PC-3 (cell line): ENCODE measurements at regions not wholly inside any gene's neighbourhood (a gene's known extent, or its start where the extent isn't known, plus 50 kb on each side); places are given as distances from the start of the nearest gene placed in this dataset. TPM values are rescaled to one million over a fixed set of nuclear protein-coding genes. Genes with fewer than 3 reads are reported as not detected.

Experiments used
- ATAC-seq: fragments of 200-7000 bp; cut with Tn5 transposase; 2 replicates; pipeline ENCODE4 v1.9.1; 2020; ENCODE audit warnings: mild to moderate bottlenecking, moderate library complexity
- BruUV-seq: library from RNA; stranded (reverse); fragments of 400-500 nt; replicated peaks from 2 replicates; lab custom pipeline; 2021; lab: Mats Ljungman, UMichigan
- CTCF ChIA-PET: fragments of 300-600 bp; sonication (Branson Sonifier 250); formaldehyde crosslinking; loops from one replicate; lab custom pipeline; 2022; ENCODE audit warnings: antibody characterized with exemption; lab: Charles Lee
- POLR2A ChIA-PET: fragments of 300-600 bp; sonication (Branson Sonifier 250); formaldehyde crosslinking; loops from one replicate; lab custom pipeline; 2022; ENCODE audit warnings: antibody characterized with exemption; ENCODE audit not compliant: unreplicated experiment; lab: Charles Lee
- DNase-seq: peaks from one replicate; pipeline ENCODE4 v3.0.0-alpha.2; 2015
- H2AFZ ChIP-seq: fragments of 300-600 bp; sonication (generic); 2 replicates; pipeline ENCODE4 v1.6.0; 2016; ENCODE audit warnings: antibody characterized with exemption, low read length
- H3F3A ChIP-seq: fragments of 300-600 bp; sonication (generic); one replicate; pipeline ENCODE4 v1.6.0; 2017; ENCODE audit warnings: antibody characterized with exemption, low read length, control low read depth, mild to moderate bottlenecking; ENCODE audit not compliant: unreplicated experiment
- H3K27ac ChIP-seq: fragments of 300-600 bp; sonication (generic); 2 replicates; pipeline ENCODE4 v1.5.1; 2016; ENCODE audit warnings: mild to moderate bottlenecking, low read length
- H3K27me3 ChIP-seq: fragments of 300-600 bp; sonication (generic); 2 replicates; pipeline ENCODE4 v1.6.1; 2016; ENCODE audit warnings: low read length, mixed read lengths
- H3K36me3 ChIP-seq: fragments of 300-600 bp; sonication (generic); 2 replicates; pipeline ENCODE4 v1.6.1; 2016; ENCODE audit warnings: low read depth, mixed run types, low read length, mixed read lengths
- H3K4me1 ChIP-seq: fragments of 300-600 bp; sonication (generic); 2 replicates; pipeline ENCODE4 v1.5.1; 2016; ENCODE audit warnings: low read length; ENCODE audit not compliant: insufficient read depth
- H3K4me2 ChIP-seq: fragments of 300-600 bp; sonication (generic); 2 replicates; pipeline ENCODE4 v1.6.0; 2016; ENCODE audit warnings: low read length
- H3K4me3 ChIP-seq: fragments of 300-600 bp; sonication (generic); 2 replicates; pipeline ENCODE4 v1.5.1; 2016; ENCODE audit warnings: mild to moderate bottlenecking, low read length, mixed read lengths
- H3K79me2 ChIP-seq: fragments of 300-600 bp; sonication (generic); 2 replicates; pipeline ENCODE4 v1.6.1; 2017; ENCODE audit warnings: low read length, mixed read lengths
- H3K9ac ChIP-seq: fragments of 300-600 bp; sonication (generic); 2 replicates; pipeline ENCODE4 v1.6.0; 2016; ENCODE audit warnings: mild to moderate bottlenecking, low read length
- H3K9me2 ChIP-seq: fragments of 300-600 bp; sonication (generic); replicated peaks from 2 replicates; pipeline ENCODE4 v1.6.1; 2016; ENCODE audit warnings: mixed run types, low read length, mixed read lengths
- H3K9me3 ChIP-seq: fragments of 300-600 bp; sonication (generic); 2 replicates; pipeline ENCODE4 v1.6.1; 2016; ENCODE audit warnings: low read length, mixed read lengths
- H4K20me1 ChIP-seq: fragments of 300-600 bp; sonication (generic); 2 replicates; pipeline ENCODE4 v1.6.1; 2016; ENCODE audit warnings: low read length, mixed read lengths
- CTCF ChIP-seq: fragments of 300-600 bp; sonication (generic); conservative IDR thresholded peaks from 2 replicates; pipeline ENCODE4 v1.5.1; 2017; ENCODE audit warnings: antibody characterized with exemption, low read depth, mild to moderate bottlenecking, low read length
- EZH2 ChIP-seq: fragments of 300-600 bp; sonication (generic); IDR thresholded peaks from one replicate; pipeline ENCODE4 v1.6.1; 2017; ENCODE audit warnings: antibody characterized with exemption, mild to moderate bottlenecking, low read length; ENCODE audit not compliant: unreplicated experiment
- intact Hi-C: fragments of 100-400 bp; cut with micrococcal nuclease; formaldehyde crosslinking; loops from 2 replicates; pipeline ENCODE4 v1.9.0; 2023
- microRNA-seq: library from miRNA; unstranded; fragments of <30 nt; microRNA quantifications from one replicate; pipeline ENCODE4 v1.1.0, GENCODE V29; 2020; ENCODE audit not compliant: unreplicated experiment

GRCh38 chr4:147430111-147430510 lies 50.8 kb upstream of the EDNRA start:
- no TSS peak for BruUV-seq
- no peaks in the 10 kb centered on the region for H4K20me1 ChIP-seq
- ATAC-seq: no peak

More at GRCh38 chr4:147430111-147430510, 50.8 kb upstream of the EDNRA start:
- no peaks in the 10 kb centered on the region for H3K36me3 ChIP-seq
- H3K27me3 ChIP-seq: no peaks in the 10 kb centered on the region
- no peak overlapping the region for H3K9ac ChIP-seq
- no peaks in the 10 kb centered on the region for H3K9me2 ChIP-seq
- intact Hi-C loops: no loop called here
- TF ChIP-seq CTCF (no peak), EZH2 (no peak)
- no peak overlapping the region for H3K27ac ChIP-seq
- no peaks in the 10 kb centered on the region for H3K9me3 ChIP-seq
- DNase-seq: no peak
- H3K4me3 ChIP-seq: no peak overlapping the region
- H3F3A ChIP-seq: no peaks in the 10 kb centered on the region
- ChIA-PET CTCF (no interaction called here), POLR2A (no interaction called here)
- no peak overlapping the region for H3K4me2 ChIP-seq
- H2AFZ ChIP-seq: no peak overlapping the region
- no peaks in the 10 kb centered on the region for H3K79me2 ChIP-seq
- H3K4me1 ChIP-seq: peaks cover 13% of the 10 kb centered on the region

Small RNA genes lying in the stretch of these regions (microRNA-seq; reads per million reads assigned to microRNA genes)
- gene MIR548G: not detected
